ENCODE measurements at regions not wholly inside any gene's neighbourhood (a gene's known extent, or its start where the extent isn't known, plus 50 kb on each side); places are given as distances from the start of the nearest gene placed in this dataset.
"Not testable (repeated sequence)": the region's sequence is repeated elsewhere in the genome, so short reads cannot be mapped to it uniquely, and the experiment has no call there.

GRCh38 chr3:5980475-5980874 is 793.0 kb downstream of the EDEM1 start:
- no peak for DNase-seq (ENCODE audit: low read depth in 3 of 3)

- no peak for DNase-seq (ENCODE audit: low read depth in 3 of 3)
Observed at GRCh38 chr3:5994651-5995050, 807.1 kb downstream of the EDEM1 start.

- no peak for DNase-seq (ENCODE audit: low read depth in 3 of 3)
Observed at GRCh38 chr3:6018456-6018855, 830.9 kb downstream of the EDEM1 start.

GRCh38 chr3:6022621-6023020 is 835.1 kb downstream of the EDEM1 start:
- no peak for DNase-seq (ENCODE audit: low read depth in 3 of 3)

GRCh38 chr3:6025032-6025431 is 835.9 kb upstream of the GRM7 start:
- no peak for DNase-seq (ENCODE audit: low read depth in 3 of 3)

GRCh38 chr3:6030648-6031047 is 830.3 kb upstream of the GRM7 start:
- DNase-seq (ENCODE audit: low read depth in 3 of 3), result not testable (repeated sequence)

- no peak for DNase-seq (ENCODE audit: low read depth in 3 of 3)
Observed at GRCh38 chr3:6035626-6036025, 825.3 kb upstream of the GRM7 start.

- DNase-seq (ENCODE audit: low read depth in 3 of 3), result no peak
Observed at GRCh38 chr3:6039971-6040370, 820.9 kb upstream of the GRM7 start.

- no peak for DNase-seq (ENCODE audit: low read depth in 3 of 3)
Observed at GRCh38 chr3:6041894-6042293, 819.0 kb upstream of the GRM7 start.

- no peak for DNase-seq (ENCODE audit: low read depth in 3 of 3)
Observed at GRCh38 chr3:6047016-6047415, 813.9 kb upstream of the GRM7 start.

GRCh38 chr3:6060251-6060650 is 800.7 kb upstream of the GRM7 start:
- no peak for DNase-seq (ENCODE audit: low read depth in 3 of 3)

- DNase-seq (ENCODE audit: low read depth in 3 of 3), result no peak
Observed at GRCh38 chr3:6062261-6063187, 798.4 kb upstream of the GRM7 start.

GRCh38 chr3:6066397-6066796 is 794.5 kb upstream of the GRM7 start:
- DNase-seq (ENCODE audit: low read depth in 3 of 3), result no peak

- DNase-seq (ENCODE audit: low read depth in 3 of 3), result not testable (repeated sequence)
Observed at GRCh38 chr3:6066868-6067578, 793.9 kb upstream of the GRM7 start.

- no peak for DNase-seq (ENCODE audit: low read depth in 3 of 3)
Observed at GRCh38 chr3:6074952-6075351, 786.0 kb upstream of the GRM7 start.

GRCh38 chr3:6078436-6078835 is 782.5 kb upstream of the GRM7 start:
- no peak for DNase-seq (ENCODE audit: low read depth in 3 of 3)

- no peak for DNase-seq (ENCODE audit: low read depth in 3 of 3)
Observed at GRCh38 chr3:6079011-6079410, 781.9 kb upstream of the GRM7 start.

GRCh38 chr3:6079561-6080179 is 781.2 kb upstream of the GRM7 start:
- no peak for DNase-seq (ENCODE audit: low read depth in 3 of 3)

GRCh38 chr3:6088433-6088832 is 772.5 kb upstream of the GRM7 start:
- no peak for DNase-seq (ENCODE audit: low read depth in 3 of 3)

- no peak for DNase-seq (ENCODE audit: low read depth in 3 of 3)
Observed at GRCh38 chr3:6089780-6090179, 771.1 kb upstream of the GRM7 start.

- no peak for DNase-seq (ENCODE audit: low read depth in 3 of 3)
Observed at GRCh38 chr3:6091262-6091661, 769.7 kb upstream of the GRM7 start.

- no peak for DNase-seq (ENCODE audit: low read depth in 3 of 3)
Observed at GRCh38 chr3:6095006-6095405, 765.9 kb upstream of the GRM7 start.

- DNase-seq (ENCODE audit: low read depth in 3 of 3), result no peak
Observed at GRCh38 chr3:6097021-6097420, 763.9 kb upstream of the GRM7 start.
